HUES48 (cell line): ENCODE measurements at regions not wholly inside any gene's neighbourhood (a gene's known extent, or its start where the extent isn't known, plus 50 kb on each side); places are given as distances from the start of the nearest gene placed in this dataset.
A peak's percentile ranks its signal among the peaks of the same experiment; 100 is the strongest.
"Not testable (repeated sequence)": the region's sequence is repeated elsewhere in the genome, so short reads cannot be mapped to it uniquely, and the experiment has no call there.

Experiments used
- H3K27ac ChIP-seq: one replicate; pipeline ENCODE4 v1.7.0; 2013; ENCODE audit warnings: low read depth, low read length, inconsistent platforms
- H3K27me3 ChIP-seq: 2 replicates; pipeline ENCODE4 v1.6.1; 2013; ENCODE audit warnings: mild to moderate bottlenecking, low read length; ENCODE audit not compliant: control insufficient read depth, insufficient read depth
- H3K36me3 ChIP-seq: 2 replicates; pipeline ENCODE4 v1.6.1; 2013; ENCODE audit warnings: low read length; ENCODE audit not compliant: control insufficient read depth, insufficient read depth
- H3K4me1 ChIP-seq: 2 replicates; pipeline ENCODE4 v1.6.1; 2013; ENCODE audit warnings: mild to moderate bottlenecking, low read length; ENCODE audit not compliant: control insufficient read depth, insufficient read depth
- H3K4me3 ChIP-seq: 2 replicates; pipeline ENCODE4 v1.5.1; 2013; ENCODE audit warnings: mild to moderate bottlenecking, low read depth, low read length
- H3K9ac ChIP-seq: 2 replicates; pipeline ENCODE4 v1.6.1; 2013; ENCODE audit warnings: mild to moderate bottlenecking, low read depth, low read length, moderate library complexity
- H3K9me3 ChIP-seq: 2 replicates; pipeline ENCODE4 v1.6.1; 2013; ENCODE audit warnings: low read length; ENCODE audit not compliant: control insufficient read depth, insufficient read depth

DNA sequence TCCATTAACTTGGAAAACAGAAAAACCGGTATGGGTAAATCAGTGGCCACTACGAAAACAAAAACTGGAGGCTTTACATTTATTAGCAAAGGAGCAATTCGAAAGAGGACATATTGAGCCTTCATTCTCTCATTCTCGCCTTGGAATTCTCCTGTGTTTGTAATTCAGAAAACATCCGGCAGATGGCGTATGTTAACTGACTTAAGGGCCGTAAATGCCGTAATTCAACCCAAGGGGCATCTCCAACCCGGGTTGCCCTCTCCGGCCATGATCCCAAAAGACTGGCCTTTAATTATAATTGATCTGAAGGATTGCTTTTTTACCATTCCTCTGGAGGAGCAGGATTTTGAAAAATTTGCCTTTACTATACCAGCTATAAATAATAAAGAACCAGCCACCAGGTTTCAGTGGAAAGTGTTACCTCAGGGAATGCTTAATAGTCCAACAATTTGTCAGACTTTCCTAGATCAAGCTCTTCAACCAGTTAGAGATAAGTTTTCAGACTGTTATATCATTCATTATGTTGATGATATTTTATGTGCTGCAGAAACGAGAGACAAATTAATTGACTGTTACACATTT, 160.9 kb downstream of the GPX5 start:
- H3K9ac ChIP-seq, H3K36me3 ChIP-seq, H3K27me3 ChIP-seq, H3K9me3 ChIP-seq, H3K4me1 ChIP-seq, H3K27ac ChIP-seq, H3K4me3 ChIP-seq: not testable (repeated sequence)

GRCh38 chr6:28687309-28687981, 161.8 kb downstream of the GPX5 start:
- H3K27ac ChIP-seq, H3K9me3 ChIP-seq, H3K4me3 ChIP-seq, H3K36me3 ChIP-seq, H3K27me3 ChIP-seq, H3K4me1 ChIP-seq, H3K9ac ChIP-seq: not testable (repeated sequence)

GRCh38 chr6:28691991-28692390, 166.3 kb downstream of the GPX5 start:
- not testable (repeated sequence) for H3K9me3 ChIP-seq, H3K4me3 ChIP-seq, H3K36me3 ChIP-seq, H3K27ac ChIP-seq, H3K4me1 ChIP-seq, H3K9ac ChIP-seq
- H3K27me3 ChIP-seq, result peaks cover 27% of the 10 kb centered on the region

DNA sequence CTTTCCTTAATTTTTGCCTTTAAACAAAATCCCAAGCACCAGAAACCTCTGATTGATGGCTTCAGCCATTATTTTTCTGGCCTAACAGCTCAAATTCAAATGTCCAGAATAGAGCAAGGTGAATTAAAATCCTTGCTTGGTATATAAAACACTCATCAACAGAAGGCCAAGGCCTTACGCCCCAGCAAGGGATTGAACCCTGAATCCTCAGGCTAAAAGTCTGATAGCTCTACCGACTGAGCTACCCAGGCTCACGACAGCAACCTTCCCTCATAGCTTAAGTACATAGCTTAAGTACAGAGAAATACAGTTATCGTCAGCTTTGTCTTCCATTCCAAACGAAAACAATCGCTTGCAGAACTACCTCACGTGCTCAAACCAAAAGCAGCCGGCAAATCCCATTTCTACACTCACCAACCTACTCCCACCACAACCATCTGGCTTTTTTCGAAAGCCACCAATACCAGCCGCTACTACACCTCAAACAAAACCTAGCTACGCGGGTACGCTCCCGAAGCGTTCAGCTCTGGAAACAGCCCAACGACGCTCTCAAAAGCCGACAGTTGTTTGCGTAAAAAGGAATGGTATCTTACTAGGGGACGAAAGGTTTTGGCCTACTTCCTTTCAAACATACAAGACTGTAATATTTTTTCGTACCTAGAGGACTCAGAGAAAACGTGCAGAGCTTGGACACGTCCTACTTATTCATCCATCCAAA, 167.5 kb downstream of the GPX5 start:
- Histone ChIP-seq H3K4me1 (peaks cover 4% of the 10 kb centered on the region; the same call in 1 of the 2 replicates), H3K27ac (peak overlapping the region; percentile 24), H3K36me3 (no peaks in the 10 kb centered on the region), H3K9ac (no peak overlapping the region), H3K9me3 (no peaks in the 10 kb centered on the region), H3K27me3 (peaks cover 27% of the 10 kb centered on the region), H3K4me3 (peak overlapping the region; percentile 74)

DNA sequence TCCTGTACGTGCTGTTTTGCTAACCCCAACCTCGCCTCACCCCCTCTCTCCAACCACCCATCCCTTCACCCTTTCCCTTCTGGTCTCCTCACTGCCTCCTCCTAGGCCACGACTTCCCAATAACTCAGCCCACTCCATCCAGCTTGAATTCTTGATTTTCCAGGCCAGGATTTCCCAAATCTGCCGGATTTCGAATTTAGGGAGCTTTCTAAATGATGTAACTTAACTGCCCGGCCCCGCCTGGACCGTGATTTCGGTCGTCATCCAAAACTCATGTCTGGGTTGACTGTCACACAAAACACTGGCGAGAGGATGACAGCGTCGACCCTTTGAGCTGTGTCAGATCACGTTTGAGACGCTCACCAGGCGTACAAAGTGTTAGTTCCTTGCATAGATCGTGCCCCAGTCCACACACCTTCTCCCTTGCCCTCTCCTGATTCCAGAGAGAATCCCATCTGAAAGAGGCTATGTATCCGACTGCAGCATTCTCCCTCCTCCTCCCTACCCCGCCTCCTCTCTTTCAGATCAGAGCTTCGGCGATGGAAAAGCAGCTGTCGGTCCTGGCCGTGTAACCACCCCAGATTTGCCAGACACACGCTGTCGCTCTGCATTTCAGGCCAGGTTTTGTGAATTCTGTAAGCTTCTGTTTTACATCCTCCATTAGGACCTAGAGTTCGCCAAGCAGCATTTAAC, 168.2 kb downstream of the GPX5 start:
- no peaks in the 10 kb centered on the region for H3K36me3 ChIP-seq
- peaks cover 27% of the 10 kb centered on the region for H3K27me3 ChIP-seq
- no peak overlapping the region for H3K9ac ChIP-seq
- peak overlapping the region; percentile 74 for H3K4me3 ChIP-seq
- H3K9me3 ChIP-seq, result no peaks in the 10 kb centered on the region
- H3K27ac ChIP-seq, result no peak overlapping the region
- H3K4me1 ChIP-seq, result peaks cover 4% of the 10 kb centered on the region; the same call in 1 of the 2 replicates

DNA sequence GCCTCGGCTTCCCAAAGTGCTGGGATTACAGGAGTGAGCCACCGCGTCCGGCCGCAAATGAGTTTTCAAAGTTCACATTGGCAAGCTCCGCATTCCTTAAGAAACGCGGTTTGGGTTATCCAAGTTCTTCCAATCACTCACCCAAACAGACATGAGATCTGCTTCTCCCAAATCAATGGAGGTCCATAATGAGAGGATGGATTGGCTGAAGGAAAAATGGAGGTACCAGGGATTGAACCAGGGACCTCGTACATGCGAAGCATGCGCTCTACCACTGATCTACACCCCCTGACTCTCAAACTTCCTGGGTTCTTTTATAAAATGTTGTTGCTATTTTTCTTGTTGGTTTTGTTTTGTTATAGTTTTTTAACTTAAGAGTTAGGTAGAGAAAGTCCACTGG, 170.0 kb downstream of the GPX5 start:
- H3K4me1 ChIP-seq, result peaks cover 4% of the 10 kb centered on the region; the same call in 1 of the 2 replicates
- H3K9me3 ChIP-seq, result no peaks in the 10 kb centered on the region
- no peaks in the 10 kb centered on the region for H3K36me3 ChIP-seq
- H3K27me3 ChIP-seq, result peaks cover 27% of the 10 kb centered on the region
- no peak overlapping the region for H3K27ac ChIP-seq
- H3K4me3 ChIP-seq, result no peak overlapping the region
- H3K9ac ChIP-seq, result no peak overlapping the region

DNA sequence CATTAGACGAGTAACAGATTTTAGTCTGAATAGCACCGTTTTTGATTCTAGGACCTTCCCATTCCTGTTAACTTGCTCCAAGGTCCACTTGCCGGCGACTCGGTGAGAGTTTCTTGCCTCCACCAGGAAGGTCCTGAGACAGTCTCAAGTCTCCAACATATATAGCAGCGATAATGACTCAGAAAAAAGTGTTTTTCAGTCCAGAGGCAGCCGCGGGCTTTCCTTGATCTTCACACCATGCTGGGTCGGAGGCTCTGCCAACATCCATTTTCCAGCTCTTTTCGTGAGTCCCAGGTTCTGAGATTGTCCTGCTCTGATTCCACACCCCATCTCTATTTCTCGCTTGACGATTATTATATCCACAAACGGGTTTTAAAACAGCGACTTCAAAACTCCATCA, 170.5 kb downstream of the GPX5 start:
- H3K36me3 ChIP-seq, result no peaks in the 10 kb centered on the region
- H3K9ac ChIP-seq, result no peak overlapping the region
- H3K9me3 ChIP-seq, result no peaks in the 10 kb centered on the region
- peaks cover 27% of the 10 kb centered on the region for H3K27me3 ChIP-seq
- H3K27ac ChIP-seq, result no peak overlapping the region
- H3K4me3 ChIP-seq, result no peak overlapping the region
- H3K4me1 ChIP-seq, result peaks cover 4% of the 10 kb centered on the region; the same call in 1 of the 2 replicates

GRCh38 chr6:28696682-28697081, 171.0 kb downstream of the GPX5 start:
- H3K36me3 ChIP-seq, result no peaks in the 10 kb centered on the region
- H3K9me3 ChIP-seq, result no peaks in the 10 kb centered on the region
- no peak overlapping the region for H3K4me3 ChIP-seq
- no peak overlapping the region for H3K9ac ChIP-seq
- H3K27me3 ChIP-seq, result peaks cover 27% of the 10 kb centered on the region
- peaks cover 4% of the 10 kb centered on the region; the same call in 1 of the 2 replicates for H3K4me1 ChIP-seq
- H3K27ac ChIP-seq, result no peak overlapping the region

DNA sequence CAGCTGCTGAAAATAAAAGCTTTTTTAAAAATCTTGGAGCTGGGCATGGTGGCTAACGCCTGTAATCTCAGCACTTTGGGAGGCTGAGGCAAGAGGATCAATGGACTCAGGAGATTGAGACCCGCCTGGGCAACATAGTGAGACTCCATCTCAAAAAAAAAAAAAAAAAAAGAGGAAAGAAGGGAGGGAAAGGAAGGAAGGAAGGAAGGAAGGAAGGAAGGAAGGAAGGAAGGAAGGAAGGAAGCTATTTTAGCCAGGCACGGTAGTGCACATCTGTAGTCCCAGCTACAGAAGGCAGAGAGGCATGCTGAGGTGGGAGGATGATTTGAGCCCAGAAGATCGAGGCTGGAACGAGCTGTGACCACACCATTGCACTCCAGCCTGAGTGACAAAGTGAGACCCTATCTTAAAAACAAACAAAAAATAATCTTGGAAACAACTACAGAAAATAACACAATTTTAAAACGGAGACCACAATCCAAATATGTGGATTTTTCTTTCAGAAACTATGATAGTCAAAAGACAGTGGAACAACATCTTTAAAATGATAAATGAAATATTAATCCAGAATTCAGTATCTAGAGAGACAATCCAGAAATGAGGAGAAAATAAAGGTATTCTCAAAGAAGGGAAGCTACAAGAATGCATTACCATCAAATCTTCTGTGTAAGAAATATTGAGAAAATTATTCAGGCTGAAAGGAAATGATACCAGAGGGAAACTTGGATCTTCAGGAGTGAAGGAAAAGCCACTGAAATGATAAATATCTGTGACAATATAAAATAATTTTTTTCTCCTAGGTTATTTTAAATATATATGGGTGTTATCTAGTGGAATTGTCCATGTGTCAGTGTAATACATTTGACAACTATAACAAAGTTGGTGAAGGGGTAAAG, 182.0 kb downstream of the GPX5 start:
- H3K4me1 ChIP-seq, result no peaks in the 10 kb centered on the region
- H3K9me3 ChIP-seq, result no peaks in the 10 kb centered on the region
- no peak overlapping the region for H3K4me3 ChIP-seq

More for the DNA sequence above, 182.0 kb downstream of the GPX5 start:
- no peaks in the 10 kb centered on the region for H3K36me3 ChIP-seq
- no peaks in the 10 kb centered on the region for H3K27me3 ChIP-seq
- no peak overlapping the region for H3K27ac ChIP-seq
- no peak overlapping the region for H3K9ac ChIP-seq
